OCI-LY7 (cell line): ENCODE measurements at regions not wholly inside any gene's neighbourhood (a gene's known extent, or its start where the extent isn't known, plus 50 kb on each side); places are given as distances from the start of the nearest gene placed in this dataset.

ENCODE experiments used
- BruUV-seq: library from RNA; stranded (reverse); fragments of 400-500 nt; replicated peaks from 2 replicates; lab custom pipeline; 2021; lab: Mats Ljungman, UMichigan
- CTCF ChIA-PET: fragments of 300-600 bp; sonication (Branson Sonifier 250); formaldehyde crosslinking; loops from one replicate; lab custom pipeline; 2022; ENCODE audit warnings: antibody characterized with exemption; ENCODE audit not compliant: unreplicated experiment; lab: Charles Lee
- POLR2A ChIA-PET: fragments of 300-600 bp; sonication (Branson Sonifier 250); formaldehyde crosslinking; loops from one replicate; lab custom pipeline; 2022; ENCODE audit warnings: antibody characterized with exemption; lab: Charles Lee
- DNase-seq: peaks from one replicate; pipeline ENCODE4 v3.0.0-alpha.2; 2015; ENCODE audit warnings: low spot score
- H2AFZ ChIP-seq: fragments of 200-600 bp; sonication (generic), shearing (Covaris generic); 2 replicates; pipeline ENCODE4 v1.6.1; 2014; ENCODE audit warnings: mild to moderate bottlenecking, antibody characterized with exemption, low read length, moderate library complexity
- H3K27ac ChIP-seq: fragments of 200-600 bp; sonication (generic); 2 replicates; pipeline ENCODE4 v1.5.1; 2014; ENCODE audit warnings: mixed run types, low read depth, mild to moderate bottlenecking, moderate library complexity, low read length, inconsistent platforms; ENCODE audit not compliant: poor library complexity, severe bottlenecking
- H3K36me3 ChIP-seq: fragments of 200-600 bp; sonication (generic); 2 replicates; pipeline ENCODE4 v1.6.1; 2014; ENCODE audit warnings: mild to moderate bottlenecking, antibody characterized with exemption, low read length, moderate library complexity, mixed read lengths; ENCODE audit not compliant: insufficient read depth
- H3K4me1 ChIP-seq: fragments of 200-600 bp; sonication (generic); 2 replicates; pipeline ENCODE4 v1.5.1; 2014; ENCODE audit warnings: mild to moderate bottlenecking, low read length; ENCODE audit not compliant: insufficient read depth, poor library complexity, severe bottlenecking
- H3K4me2 ChIP-seq: fragments of 200-600 bp; sonication (generic); 2 replicates; pipeline ENCODE4 v1.6.1; 2014; ENCODE audit warnings: mild to moderate bottlenecking, low read length
- H3K4me3 ChIP-seq: fragments of 200-600 bp; sonication (generic); 2 replicates; pipeline ENCODE4 v1.5.1; 2014; ENCODE audit warnings: mild to moderate bottlenecking, low read depth, low read length; ENCODE audit not compliant: poor library complexity, severe bottlenecking
- H3K79me2 ChIP-seq: fragments of 200-600 bp; sonication (generic); 2 replicates; pipeline ENCODE4 v1.6.1; 2016; ENCODE audit warnings: low read depth, mild to moderate bottlenecking, low read length, moderate library complexity, mixed read lengths; ENCODE audit not compliant: insufficient read depth
- H3K9me2 ChIP-seq: fragments of 200-600 bp; sonication (generic); 2 replicates; pipeline ENCODE4 v1.6.1; 2016; ENCODE audit warnings: mild to moderate bottlenecking, low read length, mixed read lengths; ENCODE audit not compliant: insufficient read depth
- H3K9me3 ChIP-seq: fragments of 200-600 bp; sonication (generic); 2 replicates; pipeline ENCODE4 v1.6.1; 2014; ENCODE audit warnings: mild to moderate bottlenecking, mixed run types, low read length, mixed read lengths
- H4K20me1 ChIP-seq: fragments of 200-600 bp; sonication (generic); 2 replicates; pipeline ENCODE4 v1.6.1; 2014; ENCODE audit warnings: mild to moderate bottlenecking, antibody characterized with exemption, low read length, moderate library complexity, mixed read lengths; ENCODE audit not compliant: insufficient read depth
- CTCF ChIP-seq: fragments of 200-600 bp; sonication (generic); conservative IDR thresholded peaks from 2 replicates; pipeline ENCODE4 v1.5.1; 2014; ENCODE audit warnings: mild to moderate bottlenecking, antibody characterized with exemption, low read length, moderate library complexity, mixed read lengths
- EZH2phosphoT487 ChIP-seq: fragments of 200-600 bp; sonication (generic); IDR thresholded peaks from 2 replicates; pipeline ENCODE4 v1.6.1; 2018; ENCODE audit warnings: low read depth, borderline replicate concordance, mild to moderate bottlenecking, mixed run types, antibody characterized with exemption, low read length, moderate library complexity, mixed read lengths
- intact Hi-C: fragments of 100-400 bp; cut with micrococcal nuclease; formaldehyde crosslinking; loops from one replicate; pipeline ENCODE4 v1.10.0; 2022; ENCODE audit not compliant: unreplicated experiment

DNA sequence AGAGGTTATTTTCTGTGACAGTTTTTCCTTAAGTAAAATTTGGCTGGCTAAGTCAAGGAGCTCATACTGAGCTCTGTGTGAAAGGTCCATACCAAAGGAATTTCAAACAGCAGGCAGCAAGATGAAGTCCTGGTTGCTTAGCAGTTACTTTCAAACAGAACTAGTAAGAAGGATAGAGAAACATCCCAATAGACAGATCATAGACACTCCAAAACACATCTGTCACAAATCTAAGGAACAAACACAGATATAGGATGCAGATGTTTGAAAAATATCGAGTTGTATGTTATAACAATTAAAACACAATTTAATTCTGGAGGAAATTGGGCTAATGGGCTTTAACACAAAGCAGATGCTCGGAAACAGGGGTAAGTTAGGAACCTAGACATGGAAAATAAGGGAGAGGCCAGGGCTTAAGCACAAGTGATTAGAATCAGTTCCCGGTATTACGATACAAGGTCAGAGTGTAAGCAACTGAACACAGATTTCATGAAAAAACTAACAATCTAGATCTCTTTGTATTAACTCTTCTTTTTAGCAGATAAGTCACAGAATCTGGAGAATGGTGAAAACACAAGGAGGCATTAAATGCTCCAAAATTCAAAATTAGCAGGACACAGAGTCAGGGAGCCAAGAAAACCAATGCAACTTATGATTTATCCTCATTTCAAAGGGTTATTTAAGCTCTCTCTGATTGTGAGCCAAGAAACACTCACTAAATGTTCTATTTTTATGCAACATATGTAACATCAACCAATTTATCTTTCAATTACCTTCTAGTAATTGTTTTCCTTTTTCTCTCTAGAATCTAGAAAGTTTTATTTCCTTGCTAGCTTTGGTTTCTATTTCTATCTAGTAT lies 1992.9 kb upstream of the PCDH20 start:
- DNase-seq = no peak
- no peaks in the 10 kb centered on the region for H3K9me3 ChIP-seq
- CTCF ChIA-PET = no interaction called here
- POLR2A ChIA-PET = interaction anchor here (1.0 kb wide), 1 partner anchor 94 kb away, joined by 3 read pairs; no protein-coding TSS in a partner anchor
- H3K36me3 ChIP-seq = no peaks in the 10 kb centered on the region
- BruUV-seq = no TSS peak
- no peaks in the 10 kb centered on the region for H3K4me1 ChIP-seq
- no peak overlapping the region for H3K27ac ChIP-seq
- no peaks in the 10 kb centered on the region for H3K9me2 ChIP-seq
- H2AFZ ChIP-seq = no peak overlapping the region
- H4K20me1 ChIP-seq = no peaks in the 10 kb centered on the region
- H3K4me2 ChIP-seq = no peak overlapping the region
- no peak for TF ChIP-seq CTCF
- no peak for TF ChIP-seq EZH2phosphoT487
- intact Hi-C loops = no loop called here
- H3K79me2 ChIP-seq = no peaks in the 10 kb centered on the region
- H3K4me3 ChIP-seq = no peak overlapping the region

DNA sequence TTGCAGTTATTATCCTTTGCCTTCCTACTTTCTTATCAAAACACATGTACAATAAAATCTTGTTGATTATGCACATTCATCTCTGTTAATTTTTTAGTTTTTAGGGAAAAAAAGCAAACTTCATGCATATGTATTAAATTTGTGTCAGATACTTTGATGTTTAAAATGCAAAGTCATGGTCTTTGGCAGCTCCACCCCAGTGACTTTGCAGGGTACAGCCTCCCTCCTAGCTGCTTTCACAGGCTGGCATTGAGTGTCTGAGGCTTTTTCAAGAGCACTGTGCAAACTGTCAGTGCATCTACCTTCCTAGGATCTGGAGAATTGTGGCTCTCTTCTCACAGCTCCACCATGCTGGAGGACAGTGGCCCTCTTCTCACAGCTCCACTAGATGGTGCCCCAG lies 1988.1 kb upstream of the PCDH20 start:
- Histone ChIP-seq H3K4me3 (no peak overlapping the region), H3K4me1 (no peaks in the 10 kb centered on the region), H3K9me3 (no peaks in the 10 kb centered on the region), H3K27ac (no peak overlapping the region), H3K9me2 (no peaks in the 10 kb centered on the region), H3K79me2 (no peaks in the 10 kb centered on the region), H2AFZ (no peak overlapping the region), H3K4me2 (no peak overlapping the region), H4K20me1 (no peaks in the 10 kb centered on the region), H3K36me3 (no peaks in the 10 kb centered on the region)
- ChIA-PET CTCF (no interaction called here), POLR2A (no interaction called here)
- BruUV-seq = no TSS peak
- DNase-seq = no peak
- TF ChIP-seq CTCF = no peak
- TF ChIP-seq EZH2phosphoT487 = no peak
- intact Hi-C loops = no loop called here

DNA sequence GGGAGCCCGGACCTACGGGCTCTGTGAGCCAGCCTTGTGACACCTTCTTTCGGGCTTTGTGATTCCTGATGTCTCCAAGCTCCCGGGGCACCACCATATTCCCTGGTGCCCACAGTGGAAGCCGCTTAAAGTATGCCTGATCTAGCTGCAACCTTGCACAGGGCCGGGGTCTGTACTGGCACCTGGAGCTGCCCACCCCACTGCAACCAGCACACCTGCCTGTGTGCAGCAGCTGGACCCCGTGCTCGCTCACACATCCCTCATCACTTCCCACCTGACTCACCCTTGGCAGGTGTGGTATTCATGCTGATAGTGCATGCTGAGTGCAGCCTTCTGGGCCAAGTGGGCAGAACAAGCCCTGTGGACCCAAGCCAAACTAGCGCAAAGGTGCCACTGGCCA lies 1981.1 kb upstream of the PCDH20 start:
- Histone ChIP-seq H3K27ac (no peak overlapping the region), H4K20me1 (no peaks in the 10 kb centered on the region), H3K36me3 (no peaks in the 10 kb centered on the region), H3K9me2 (no peaks in the 10 kb centered on the region), H3K4me2 (no peak overlapping the region), H3K4me3 (no peak overlapping the region), H3K79me2 (no peaks in the 10 kb centered on the region), H3K4me1 (no peaks in the 10 kb centered on the region), H3K9me3 (no peaks in the 10 kb centered on the region), H2AFZ (no peak overlapping the region)
- DNase-seq = no peak
- intact Hi-C loops = no loop called here
- BruUV-seq = no TSS peak
- TF ChIP-seq CTCF = no peak
- TF ChIP-seq EZH2phosphoT487 = no peak
- POLR2A ChIA-PET = no interaction called here
- CTCF ChIA-PET = no interaction called here
